K562 (cell line): ENCODE measurements at regions not wholly inside any gene's neighbourhood (a gene's known extent, or its start where the extent isn't known, plus 50 kb on each side); places are given as distances from the start of the nearest gene placed in this dataset.

Source experiments
- C11orf30 ChIP-seq: fragments of 450-650 bp; IDR thresholded peaks from 2 replicates; pipeline ENCODE4 v1.6.1; 2016; ENCODE audit warnings: low read depth, mild to moderate bottlenecking
- CBFA2T2 ChIP-seq: fragments of 450-650 bp; conservative IDR thresholded peaks from 2 replicates; pipeline ENCODE4 v1.6.1; 2017; ENCODE audit warnings: mild to moderate bottlenecking
- CC2D1A ChIP-seq: fragments of 450-650 bp; IDR thresholded peaks from 2 replicates; pipeline ENCODE4 v1.6.1; 2017; ENCODE audit warnings: mild to moderate bottlenecking
- GTF3C2 ChIP-seq: IDR thresholded peaks from 3 replicates; pipeline ENCODE4 v1.6.1; 2011; ENCODE audit warnings: borderline replicate concordance, mild to moderate bottlenecking, moderate library complexity; ENCODE audit not compliant: insufficient read length; ENCODE audit errors: extremely low read depth
- POLR2B ChIP-seq: fragments of 450-650 bp; IDR thresholded peaks from 2 replicates; pipeline ENCODE4 v1.6.1; 2018; ENCODE audit warnings: low read depth; ENCODE audit not compliant: partially characterized antibody
- RFX5 ChIP-seq: IDR thresholded peaks from 2 replicates; pipeline ENCODE4 v1.6.1; 2011; ENCODE audit warnings: low read depth, mild to moderate bottlenecking, improper control_type of control experiment, low read length
- SFPQ ChIP-seq: fragments of 200-400 bp; formaldehyde crosslinking; IDR thresholded peaks from 2 replicates; pipeline ENCODE4 v1.6.1; 2017; ENCODE audit warnings: mild to moderate bottlenecking, low read depth, low read length, moderate library complexity
- STAT6 ChIP-seq: sonication (generic); formaldehyde crosslinking; IDR thresholded peaks from 2 replicates; pipeline ENCODE4 v1.8.1; 2023; ENCODE audit warnings: mild to moderate bottlenecking, missing genetic modification reagents
- TCF7 ChIP-seq: sonication (generic); IDR thresholded peaks from 2 replicates; pipeline ENCODE4 v1.6.1; 2016; ENCODE audit warnings: antibody characterized with exemption, borderline replicate concordance

GRCh38 chr13:50144246-50145160, 129.3 kb downstream of the KCNRG start (continued):
- TF ChIP-seq GTF3C2 (no peak), POLR2B (no peak), CC2D1A (no peak), TCF7 (no peak), CBFA2T2 (no peak), C11orf30 (no peak), RFX5 (no peak), STAT6 (CRISPR knock-in tag) (no peak), SFPQ (no peak)
